NOMO-1 (cell line): ENCODE measurements at regions not wholly inside any gene's neighbourhood (a gene's known extent, or its start where the extent isn't known, plus 50 kb on each side); places are given as distances from the start of the nearest gene placed in this dataset.
"Not testable (repeated sequence)": the region's sequence is repeated elsewhere in the genome, so short reads cannot be mapped to it uniquely, and the experiment has no call there.

Experiments
- DNase-seq, 2 experiments: peaks; one replicate each; lab custom pipeline; 2025; ENCODE audit not compliant: unreplicated experiment in 2 of 2; lab: John Stamatoyannopoulos, UW

DNA sequence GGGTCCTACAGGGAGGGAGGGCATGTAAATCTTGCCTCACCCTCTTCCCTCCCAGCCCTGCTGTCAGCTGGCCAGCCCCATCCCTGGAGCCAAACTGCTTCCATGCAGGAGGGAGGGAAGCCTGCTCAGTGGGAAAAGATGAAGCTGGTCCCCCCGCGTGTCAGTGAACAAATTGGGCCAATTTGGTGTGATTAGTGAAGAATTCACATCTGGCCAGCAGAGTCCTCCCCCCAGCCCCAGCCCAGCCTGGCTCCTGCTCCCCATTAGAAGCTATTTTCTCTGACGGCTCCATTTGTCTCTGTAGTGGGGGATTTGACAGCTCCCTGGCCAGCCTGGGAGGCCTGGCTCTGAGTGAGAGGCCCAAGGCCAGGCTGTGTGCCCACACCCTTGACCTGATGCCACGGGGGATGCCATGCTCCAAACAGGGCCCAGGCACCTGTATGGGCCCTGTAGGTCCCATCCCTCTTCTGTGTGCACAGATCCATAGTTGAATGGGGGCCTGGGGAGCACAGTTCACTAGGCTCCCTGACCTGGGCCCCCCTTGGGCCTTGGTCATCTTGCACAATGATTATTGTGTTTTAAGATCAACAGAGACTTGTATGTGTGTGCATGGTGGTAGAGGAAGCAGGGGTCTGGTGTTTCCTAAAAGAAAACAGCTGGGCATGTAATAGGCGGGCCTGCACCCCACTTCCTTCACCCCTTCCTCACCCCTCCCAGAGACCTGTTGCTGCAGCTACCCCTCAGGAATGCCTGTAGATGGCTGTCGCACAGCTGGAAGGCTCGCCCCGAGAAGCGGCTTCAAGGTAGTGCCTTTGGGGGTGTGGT is 50.7 kb upstream of the TAC4 start:
- no peak for DNase-seq

DNA sequence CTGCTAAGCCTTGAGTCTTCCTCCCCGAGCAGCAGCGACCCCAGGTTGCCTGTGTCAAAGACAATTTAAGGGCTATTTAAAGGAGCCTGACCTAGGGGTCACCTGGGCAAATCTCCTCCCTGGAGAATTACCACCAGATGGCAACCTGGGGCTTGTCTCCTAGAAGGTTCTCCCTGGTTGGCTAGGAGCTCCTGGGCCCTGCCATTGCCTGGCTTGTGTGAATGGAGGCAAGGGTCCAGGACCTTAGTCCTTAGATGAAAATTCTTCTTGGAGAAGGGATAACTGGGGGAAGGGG is 51.3 kb upstream of the TAC4 start:
- DNase-seq = no peak

DNA sequence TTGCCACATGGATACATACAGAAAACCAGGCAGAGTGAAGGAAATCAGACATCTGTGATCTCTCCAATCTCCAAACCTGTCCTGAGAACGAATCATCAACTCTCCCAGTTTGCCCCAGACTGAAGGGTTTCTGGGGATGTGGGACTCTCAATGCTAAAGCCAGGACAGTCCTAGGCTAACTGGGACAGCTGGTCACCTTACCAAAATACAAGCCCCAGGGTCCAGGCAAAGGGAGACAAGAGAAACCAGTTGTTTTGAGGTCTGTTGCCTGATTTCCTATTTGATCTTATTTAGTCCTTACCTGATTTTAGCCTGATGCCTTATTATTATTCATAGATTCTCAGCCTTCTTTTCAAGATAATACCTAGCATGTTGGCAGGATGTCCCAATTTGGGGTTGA is 51.7 kb upstream of the TAC4 start:
- DNase-seq = no peak

DNA sequence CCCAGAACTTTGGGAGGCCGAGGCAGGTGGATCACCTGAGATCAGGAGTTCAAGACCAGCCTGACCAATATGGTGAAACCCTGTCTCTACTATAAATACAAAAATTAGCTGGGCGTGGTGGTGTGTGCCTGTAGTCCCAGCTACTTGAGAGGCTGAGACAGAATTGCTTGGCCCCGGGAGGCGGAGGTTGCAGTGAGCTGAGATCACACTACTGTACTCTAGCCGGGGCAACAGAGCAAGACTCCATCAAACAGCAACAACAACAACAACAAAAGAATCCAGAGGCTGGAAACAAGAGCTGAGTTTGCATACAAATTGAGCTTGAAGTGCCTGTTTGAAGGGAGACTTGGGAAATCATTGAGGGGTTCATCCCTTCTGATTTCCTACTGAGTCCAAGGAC is 52.9 kb upstream of the TAC4 start:
- not testable (repeated sequence) for DNase-seq

DNA sequence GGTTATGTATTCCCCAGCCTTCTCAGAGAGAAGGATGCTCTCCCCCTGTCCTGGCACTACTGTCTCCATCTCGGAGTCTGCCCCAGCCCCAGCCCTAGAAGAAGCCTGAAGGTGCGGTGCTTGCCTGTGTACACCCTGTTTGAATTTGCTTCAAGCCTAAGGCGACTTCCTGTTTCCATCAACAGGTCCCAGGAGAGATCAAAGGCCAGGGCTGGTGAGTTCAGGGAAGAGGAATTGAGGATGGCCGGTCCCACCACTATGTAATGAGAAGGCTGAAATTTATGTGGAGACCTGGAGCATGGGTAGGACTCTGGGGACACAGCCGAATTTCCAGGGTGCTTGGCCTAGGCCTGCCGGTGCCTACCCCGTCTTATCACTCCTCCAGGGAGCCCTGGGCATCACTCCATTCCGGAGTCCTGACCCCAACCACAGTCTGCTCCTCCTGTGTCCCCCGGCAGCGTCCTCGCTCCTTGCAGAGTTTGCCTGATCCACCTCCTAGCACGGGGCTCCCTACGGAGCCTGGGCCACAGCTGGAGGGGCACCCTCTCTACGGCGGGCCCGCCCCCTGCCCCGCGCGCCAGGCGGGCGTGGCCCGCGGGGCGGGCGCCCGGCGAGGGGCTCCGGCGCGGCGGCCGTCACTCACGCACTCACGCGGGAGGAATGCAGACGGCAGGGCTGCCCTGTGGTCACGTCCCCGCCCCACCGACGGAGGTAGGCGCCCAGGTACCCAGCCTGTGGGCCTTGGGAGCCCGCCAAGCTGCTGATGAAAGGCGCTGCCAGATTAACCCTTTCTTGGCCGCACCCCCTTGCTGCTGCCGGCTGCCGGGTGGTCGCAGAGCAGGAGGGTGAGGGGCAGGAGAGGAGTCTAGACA is 53.8 kb upstream of the TAC4 start:
- no peak for DNase-seq

DNA sequence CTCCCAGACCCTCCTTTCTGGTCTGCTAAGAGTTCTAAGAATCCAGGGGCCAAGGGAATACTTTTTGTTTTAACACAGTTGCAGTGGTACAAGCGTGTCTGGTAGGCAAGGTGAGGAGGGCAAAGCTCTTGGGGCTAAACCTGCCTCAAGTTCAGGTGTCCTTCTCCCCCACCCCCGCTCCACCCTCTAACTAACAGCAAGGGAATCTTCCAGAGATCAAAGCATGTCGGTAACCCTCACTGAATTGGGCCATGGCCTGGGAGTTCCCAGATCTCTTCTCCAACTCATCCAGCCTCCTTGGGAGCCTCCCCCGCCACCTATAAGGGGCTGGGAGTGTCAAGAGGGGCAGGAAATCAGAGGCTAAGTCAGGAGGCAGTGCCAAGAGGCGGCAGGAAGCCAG is 55.7 kb upstream of the TAC4 start:
- DNase-seq = no peak

DNA sequence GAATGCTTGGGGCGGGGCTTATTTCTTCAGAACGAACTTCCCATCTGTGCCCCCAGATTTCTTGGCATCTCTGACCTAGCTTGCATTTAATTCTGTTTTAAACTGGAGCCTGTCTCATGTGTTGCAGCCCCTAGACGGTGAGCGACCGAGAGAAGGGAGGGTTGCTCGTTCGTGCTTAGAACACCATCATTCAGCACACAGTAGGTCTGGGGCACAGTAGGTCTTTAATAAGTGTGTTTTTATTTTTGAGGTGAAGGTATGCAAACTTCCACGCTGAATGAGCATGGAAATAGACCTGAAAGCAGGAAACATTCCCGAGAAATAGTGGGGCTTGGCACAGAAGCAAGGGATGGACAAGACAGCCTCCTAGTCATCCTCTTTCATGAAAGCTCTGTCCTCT is 57.0 kb upstream of the TAC4 start:
- no peak for DNase-seq

DNA sequence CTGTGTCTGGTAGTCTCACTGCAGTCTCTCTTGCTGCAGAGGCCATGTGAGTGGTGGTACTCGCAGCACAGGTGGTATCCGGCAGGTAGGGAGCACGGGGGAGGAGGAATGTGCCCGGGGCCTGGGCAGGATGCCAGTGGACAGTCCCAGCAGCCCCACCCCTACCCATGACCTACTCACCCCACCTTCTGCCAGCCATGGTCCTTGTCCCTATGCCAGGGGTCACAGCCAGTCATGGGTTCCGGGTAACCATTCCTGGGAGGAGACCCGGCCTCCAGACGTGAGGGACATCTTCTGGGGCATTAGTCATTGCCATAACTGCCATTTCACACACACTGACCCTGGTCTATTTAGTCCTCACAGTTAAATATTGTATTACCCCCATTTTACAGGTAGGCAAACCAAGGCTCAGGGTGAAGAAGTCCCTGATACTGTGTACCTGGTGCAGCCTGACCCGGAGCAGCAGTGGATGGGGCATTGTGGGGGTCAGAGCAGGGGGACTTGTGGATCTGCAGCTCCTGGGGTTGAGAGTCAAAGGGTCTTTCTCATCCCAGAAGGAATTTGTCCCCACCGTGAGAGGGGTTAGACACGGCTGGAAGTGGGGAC is 58.8 kb upstream of the TAC4 start:
- DNase-seq = no peak

DNA sequence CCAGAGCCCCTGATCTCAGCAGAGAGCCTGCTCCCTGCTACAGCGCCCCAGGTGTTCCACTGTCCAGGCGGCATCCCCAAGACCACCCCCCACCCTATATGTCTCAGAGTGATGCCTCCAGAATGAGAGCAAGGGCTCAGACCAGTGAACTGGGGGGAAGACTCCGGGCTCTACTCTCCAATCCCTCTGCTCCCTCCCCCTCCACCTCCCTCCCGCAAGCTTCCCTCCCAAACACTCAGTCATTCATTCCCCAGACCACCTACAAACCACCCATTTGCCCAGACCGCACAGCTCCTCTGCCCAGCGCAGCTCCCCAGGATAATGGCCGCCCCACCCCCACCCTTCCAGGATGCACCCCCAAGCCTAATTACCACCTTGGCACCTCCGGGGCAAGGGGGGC is 59.4 kb upstream of the TAC4 start:
- no peak for DNase-seq

DNA sequence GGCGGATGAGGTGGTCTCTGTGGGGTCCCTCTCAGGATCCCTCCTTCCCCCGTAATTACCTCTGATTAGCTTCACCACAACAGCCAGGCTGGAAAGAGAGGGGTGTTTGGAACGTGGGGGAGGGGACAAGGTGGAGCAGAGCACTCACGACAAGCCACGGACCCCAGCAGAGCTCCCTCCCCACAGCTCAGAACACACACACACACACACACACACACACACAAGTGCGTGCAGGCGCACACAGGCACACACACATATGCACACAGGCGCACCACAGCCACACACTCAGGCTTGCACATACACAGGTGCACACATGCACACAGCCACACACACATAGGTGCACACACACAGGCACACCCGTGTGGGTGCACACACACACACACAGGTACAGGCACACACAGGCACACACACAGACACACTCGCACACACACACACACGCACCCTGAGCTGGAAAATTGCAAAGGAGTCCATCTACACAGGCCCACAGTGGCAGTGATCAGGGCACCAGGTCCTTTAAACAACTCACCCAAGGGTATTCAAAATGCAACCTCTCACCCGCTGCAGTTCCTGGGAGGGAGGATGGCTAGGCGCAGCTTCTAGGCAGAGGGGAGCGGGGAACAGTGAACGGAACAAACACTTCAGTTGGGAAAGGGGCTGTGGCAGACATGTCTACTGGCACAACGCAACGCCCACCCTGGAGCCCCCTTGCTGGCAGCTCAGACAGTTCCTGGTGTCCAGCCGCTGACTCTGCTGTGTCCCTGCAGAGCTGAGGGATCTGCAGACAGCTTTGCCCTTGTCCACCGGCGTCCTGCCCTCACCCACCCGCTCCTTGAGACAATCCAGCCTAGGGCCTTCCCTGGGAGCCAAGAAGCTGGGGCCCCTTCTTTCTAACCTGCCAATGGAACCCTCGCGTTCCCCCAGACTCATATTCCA is 59.9 kb upstream of the DLX4 start:
- no peak for DNase-seq

DNA sequence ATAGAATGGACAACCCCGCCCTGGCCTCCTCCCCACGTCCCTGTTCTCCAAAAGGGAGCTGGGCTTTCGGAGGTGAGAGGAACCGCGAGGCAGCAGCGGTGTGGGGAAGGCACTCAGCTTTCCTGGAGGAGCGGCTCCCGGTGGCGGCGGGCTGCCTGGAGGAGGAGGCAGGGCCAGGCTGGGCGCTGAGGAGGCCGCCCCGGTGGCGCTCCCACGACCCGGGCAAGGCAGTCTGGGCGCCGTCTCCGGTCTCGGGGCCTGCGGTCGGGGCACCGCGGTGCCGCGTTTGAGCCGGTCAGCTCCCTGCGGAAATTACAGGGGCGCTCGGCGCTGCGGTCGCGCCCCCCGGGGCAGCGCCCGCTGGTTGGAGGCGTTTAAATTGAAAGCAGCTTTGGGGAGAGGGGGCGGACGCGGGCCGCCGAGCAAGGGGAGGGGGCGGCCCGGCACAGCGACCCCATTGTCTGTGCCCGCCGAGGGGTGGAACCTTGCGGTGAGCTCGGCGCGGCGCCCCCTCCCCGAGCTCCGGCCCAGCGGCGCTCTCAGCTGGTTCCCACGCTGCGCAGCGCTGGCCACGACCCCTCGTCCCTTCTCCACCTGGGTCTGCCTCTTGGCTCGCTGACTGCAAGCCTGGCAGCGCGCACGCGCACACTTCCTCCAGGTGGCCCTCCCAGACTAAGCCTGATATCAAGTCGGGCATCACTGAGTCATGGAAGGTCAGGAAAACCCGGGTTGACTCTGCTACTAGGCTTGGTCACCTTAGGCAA is 58.7 kb upstream of the DLX4 start:
- DNase-seq = no peak

DNA sequence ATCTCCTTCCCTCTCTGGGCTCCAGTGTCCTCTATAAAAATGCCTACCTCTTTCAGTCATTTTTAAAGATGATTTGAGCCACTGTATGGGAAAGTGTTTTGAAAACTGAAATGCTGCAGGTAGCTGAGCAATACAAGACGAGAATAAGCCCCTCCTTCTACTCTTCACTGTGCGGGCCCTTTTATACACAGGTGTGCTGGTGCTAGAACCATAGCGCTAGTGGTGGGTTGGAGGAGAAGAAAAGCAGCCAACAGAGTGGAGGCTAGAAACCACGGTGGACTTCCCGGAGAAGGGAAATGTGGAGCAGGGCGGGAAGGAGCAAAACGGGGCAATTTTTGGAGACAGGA is 58.2 kb upstream of the DLX4 start:
- no peak for DNase-seq

DNA sequence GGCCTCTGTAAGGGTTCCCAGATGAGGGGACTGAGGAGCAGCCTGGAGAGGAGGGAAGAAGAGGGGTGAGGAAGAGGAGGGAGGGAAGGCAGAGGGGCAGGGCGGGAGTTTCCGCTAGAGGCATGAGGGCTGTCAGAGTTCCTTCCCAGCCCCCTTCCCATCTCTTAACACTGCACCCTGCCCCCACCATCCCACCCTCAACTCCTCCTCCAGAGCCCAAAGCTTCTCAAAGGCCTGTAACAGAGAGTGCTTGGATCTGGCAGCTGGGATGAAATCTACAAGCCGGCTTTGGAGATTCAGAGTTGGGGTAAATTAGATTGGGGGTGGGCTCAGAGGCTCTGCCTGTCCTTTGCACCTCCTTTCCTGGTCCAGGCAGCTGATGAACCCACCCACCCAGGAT is 57.3 kb upstream of the DLX4 start:
- no peak for DNase-seq

DNA sequence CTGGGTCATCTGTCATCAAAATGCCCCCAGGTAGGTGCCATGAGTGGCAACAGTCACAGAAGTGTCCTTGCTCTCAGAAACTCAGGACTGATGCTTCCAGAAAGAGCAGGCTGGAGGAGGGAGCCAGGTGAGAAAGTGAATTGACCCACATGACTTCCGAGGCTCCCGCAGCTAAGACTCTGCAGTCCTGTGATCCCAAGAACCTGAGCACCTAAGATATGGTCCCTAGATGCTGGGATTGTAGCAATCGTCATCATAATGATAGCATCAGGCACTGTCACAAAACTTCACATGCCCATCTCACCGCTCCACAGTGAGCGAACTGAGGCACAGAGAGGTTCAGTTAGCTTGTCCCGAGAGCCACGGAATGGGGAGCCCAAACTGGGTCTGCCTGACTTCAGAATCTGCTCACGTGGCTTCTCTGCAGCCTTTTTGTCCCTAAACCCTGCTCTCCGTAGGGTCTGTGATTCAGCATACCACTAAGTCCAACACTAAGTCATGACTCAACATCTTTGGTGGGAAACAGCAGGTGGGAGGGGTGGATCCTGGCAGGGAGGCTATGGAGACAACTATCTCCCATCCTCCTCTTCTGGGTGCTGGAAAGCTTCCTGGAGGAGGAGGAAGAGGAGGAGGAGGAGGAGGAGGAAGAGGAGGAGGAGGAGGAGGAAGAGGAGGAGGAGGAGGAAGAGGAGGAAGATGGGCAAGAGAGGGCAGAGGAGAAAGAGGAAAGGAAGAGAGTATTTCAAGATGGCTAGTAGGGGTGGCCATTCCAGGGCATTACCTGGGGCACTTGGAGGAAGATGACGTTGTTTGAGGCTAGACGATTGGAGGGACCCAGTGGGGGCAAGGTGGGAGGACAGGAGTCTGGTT is 55.5 kb upstream of the DLX4 start:
- DNase-seq = no peak

DNA sequence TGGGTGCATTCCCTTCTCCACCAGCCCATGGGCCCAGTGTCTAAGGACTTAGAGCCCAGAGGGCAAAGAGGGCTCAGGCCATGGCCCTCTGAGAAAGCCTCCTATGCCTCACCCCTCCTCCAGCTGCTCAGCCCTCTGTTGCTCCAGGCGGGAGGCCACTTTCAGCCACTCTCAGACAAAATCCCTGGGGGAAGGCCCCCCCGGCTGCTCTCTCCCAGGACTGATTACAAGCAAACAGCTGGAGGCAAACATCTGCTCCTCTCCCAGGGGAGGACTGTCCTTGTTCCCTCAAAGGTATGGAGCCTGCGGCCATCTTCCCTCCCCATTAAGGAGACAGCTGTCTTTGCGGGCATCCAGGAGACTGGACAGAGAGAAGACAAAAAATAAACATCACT is 54.9 kb upstream of the DLX4 start:
- no peak for DNase-seq

DNA sequence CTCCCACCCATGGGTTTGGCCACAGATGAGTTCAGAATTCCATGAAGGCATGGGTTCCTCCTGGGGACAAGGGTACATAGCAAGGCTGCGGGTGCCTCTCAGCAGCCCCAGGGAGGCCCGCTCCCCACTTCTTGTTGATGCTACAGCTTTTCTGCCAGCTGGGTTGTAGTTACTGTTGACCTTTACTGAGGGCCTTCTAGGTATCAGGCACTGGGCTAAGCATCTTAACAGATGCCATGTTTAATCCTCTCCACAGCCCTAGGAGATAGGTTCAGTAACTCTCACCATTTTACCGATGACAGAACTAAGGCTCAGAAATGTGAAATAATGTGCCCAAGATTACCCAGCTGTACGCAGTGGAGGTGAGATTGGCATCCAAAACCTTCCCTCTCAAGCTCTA is 54.3 kb upstream of the DLX4 start:
- no peak for DNase-seq

DNA sequence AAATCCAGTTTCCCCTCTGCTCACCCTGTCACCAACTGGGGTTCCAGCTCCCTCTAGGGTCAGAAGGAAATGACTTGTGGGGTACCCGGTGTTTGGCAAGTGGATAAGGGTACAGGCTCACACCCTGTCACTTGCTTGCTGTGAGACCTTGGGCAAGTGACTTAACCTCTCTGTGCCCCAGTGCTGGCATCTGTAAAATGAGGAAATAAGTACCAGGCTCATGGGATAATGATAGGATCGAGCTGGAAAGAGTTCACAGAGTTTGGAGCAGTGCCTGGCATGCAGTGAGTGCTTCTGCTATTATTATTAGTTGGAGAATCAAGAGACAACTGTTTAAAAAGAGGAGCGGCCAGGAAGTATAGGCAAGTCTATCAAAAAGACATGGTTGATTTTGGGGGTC is 53.7 kb upstream of the DLX4 start:
- DNase-seq = no peak

DNA sequence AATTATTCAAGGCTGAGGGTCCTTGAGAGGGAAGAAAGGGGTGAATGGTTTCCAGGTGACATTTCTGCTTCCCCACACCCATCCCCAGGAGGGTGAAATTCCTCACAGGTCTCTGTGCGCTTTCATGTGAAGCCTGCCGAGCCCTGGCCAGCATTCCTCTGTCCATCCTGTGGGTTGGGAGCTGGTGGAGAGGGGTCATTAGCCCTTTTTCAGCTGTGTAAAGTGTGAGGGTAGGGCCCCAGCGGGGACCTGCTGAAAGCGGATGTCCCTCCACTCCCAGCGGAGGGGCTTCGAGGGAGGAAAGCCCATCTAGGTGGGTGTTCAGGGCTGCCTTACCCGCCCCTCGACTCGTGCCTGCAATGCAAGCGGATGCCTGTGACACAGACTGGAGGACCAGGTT is 53.3 kb upstream of the DLX4 start:
- DNase-seq = no peak

DNA sequence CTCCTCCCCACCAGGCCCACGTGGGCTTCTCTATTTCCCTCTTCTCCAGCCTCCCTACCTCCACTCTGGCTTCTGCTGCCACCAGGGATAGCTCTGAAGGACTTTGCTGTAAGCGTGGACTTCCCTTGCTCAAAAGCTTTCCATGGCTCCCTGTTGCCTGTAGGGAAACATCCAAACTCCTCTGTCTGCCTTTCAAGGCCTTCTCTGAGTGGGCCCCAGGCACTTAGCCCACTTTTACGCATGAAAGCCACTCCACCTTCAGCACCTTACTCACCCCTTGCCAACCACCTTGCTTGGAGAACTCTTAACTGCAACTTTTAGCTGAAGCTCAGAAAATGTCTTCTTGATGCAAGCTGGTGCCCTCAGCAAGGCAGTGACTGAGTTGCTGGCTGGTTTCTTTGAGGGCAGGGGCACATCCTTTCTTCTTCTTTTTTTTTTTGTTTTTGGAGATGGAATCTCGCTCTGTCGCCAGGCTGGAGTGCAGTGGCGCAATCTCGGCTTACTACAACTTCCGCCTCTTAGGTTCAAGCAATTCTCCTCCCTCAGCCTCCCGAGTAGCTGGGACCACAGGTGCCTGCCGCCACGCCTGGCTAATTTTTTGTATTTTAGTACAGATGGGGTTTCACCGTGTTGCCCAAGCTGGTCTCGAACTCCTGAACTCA is 52.0 kb upstream of the DLX4 start:
- DNase-seq = peak; percentile 39 to 40
